Thymus (tissue), 11 donors: ENCODE measurements at regions not wholly inside any gene's neighbourhood (a gene's known extent, or its start where the extent isn't known, plus 50 kb on each side); places are given as distances from the start of the nearest gene placed in this dataset.
"Not testable (repeated sequence)": the region's sequence is repeated elsewhere in the genome, so short reads cannot be mapped to it uniquely, and the experiment has no call there.

Experiments used
- DNase-seq, 9 donors: peaks; one replicate each; pipeline ENCODE4 v3.0.0-alpha.2; 2013; ENCODE audit warnings: low spot score in 9 of 9, low read depth in 6 of 9, missing footprints in 1 of 9
- H3K27ac ChIP-seq, 2 donors: one replicate each; pipeline ENCODE4 v1.5.1; 2013; ENCODE audit warnings: control low read depth in 1 of 2, low read depth in 1 of 2, low read length in 1 of 2, mild to moderate bottlenecking in 1 of 2, moderate library complexity in 1 of 2
- H3K27me3 ChIP-seq, 2 donors: one replicate each; pipeline ENCODE4 v1.5.1; 2013; ENCODE audit warnings: low read length in 1 of 2; ENCODE audit not compliant: control insufficient read depth in 2 of 2, insufficient read depth in 1 of 2
- H3K36me3 ChIP-seq, 2 donors: one replicate each; pipeline ENCODE4 v1.5.1; 2013; ENCODE audit warnings: low read length in 1 of 2, mild to moderate bottlenecking in 1 of 2, moderate library complexity in 1 of 2; ENCODE audit not compliant: control insufficient read depth in 2 of 2, insufficient read depth in 2 of 2
- H3K4me1 ChIP-seq, 2 donors: one replicate each; pipeline ENCODE4 v1.5.1; 2013; ENCODE audit warnings: low read length in 2 of 2; ENCODE audit not compliant: control insufficient read depth in 2 of 2, insufficient read depth in 2 of 2
- H3K4me3 ChIP-seq, 2 donors: one replicate each; pipeline ENCODE4 v1.5.1; 2013; ENCODE audit warnings: low read length in 2 of 2, control low read depth in 1 of 2, mild to moderate bottlenecking in 1 of 2
- H3K9me3 ChIP-seq, 2 donors: one replicate each; pipeline ENCODE4 v1.5.1; 2013; ENCODE audit warnings: low read length in 1 of 2, mild to moderate bottlenecking in 1 of 2; ENCODE audit not compliant: control insufficient read depth in 2 of 2, insufficient read depth in 1 of 2
- WGBS: extraction: QIAGEN DNeasy Blood & Tissue Kit; methylation state at CpG from one replicate; pipeline ENCODE4 v1.1.7; 2013; 5-methylcytosine and 5-hydroxymethylcytosine counted together
- donor health status: healthy.

DNA sequence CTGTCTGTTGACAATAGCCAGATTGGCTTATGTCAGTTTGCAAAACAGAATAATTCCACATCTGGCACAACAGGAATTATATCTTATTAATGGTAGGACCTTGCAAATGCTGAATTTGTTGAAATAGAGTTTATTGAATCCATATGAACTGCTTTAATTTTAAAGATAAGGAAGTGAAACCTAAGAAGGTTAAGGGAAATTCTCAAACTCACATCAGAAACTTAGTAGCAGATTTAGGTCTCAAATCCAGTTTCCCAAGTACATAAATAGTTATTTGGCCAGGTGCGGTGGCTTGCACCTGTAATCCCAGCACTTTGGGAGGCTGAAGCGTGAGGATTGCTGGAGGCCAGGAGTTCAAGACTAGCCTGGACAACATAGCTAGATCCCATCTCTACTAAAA, 117.1 kb downstream of the HNRNPD start:
- Histone ChIP-seq H3K27me3 (no peaks in the 10 kb centered on the region), H3K4me1 (no peaks in the 10 kb centered on the region), H3K27ac (no peak overlapping the region), H3K36me3 (no peaks in the 10 kb centered on the region), H3K9me3 (no peaks in the 10 kb centered on the region), H3K4me3 (no peak overlapping the region)
- WGBS: 95% methylated on average over 2 of the region's 2 CpGs
- no peak for DNase-seq

DNA sequence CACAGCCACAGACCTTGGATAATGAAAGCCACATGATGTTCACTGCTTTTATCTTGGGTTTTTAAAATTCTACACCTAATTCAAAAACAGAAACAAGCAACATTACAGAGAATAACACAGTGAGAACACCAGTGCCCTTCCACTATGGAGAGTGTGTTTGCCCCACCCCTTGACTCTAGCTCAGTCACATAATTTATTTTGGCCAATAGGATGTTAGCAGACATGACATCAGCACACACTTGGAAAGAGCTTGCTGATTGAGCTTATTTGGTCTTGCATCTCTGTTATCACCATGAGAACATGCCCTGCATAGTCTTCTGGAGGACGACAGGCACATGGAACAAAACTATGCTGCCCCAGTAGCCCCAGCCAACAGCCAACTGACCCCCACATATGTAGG, 118.1 kb downstream of the HNRNPD start:
- no peak for DNase-seq
- no peaks in the 10 kb centered on the region for H3K27me3 ChIP-seq
- H3K9me3 ChIP-seq: no peaks in the 10 kb centered on the region
- WGBS: 98% methylated on average over 1 of the region's 1 CpG
- H3K36me3 ChIP-seq: no peaks in the 10 kb centered on the region
- no peak overlapping the region for H3K27ac ChIP-seq
- no peaks in the 10 kb centered on the region for H3K4me1 ChIP-seq
- no peak overlapping the region for H3K4me3 ChIP-seq

DNA sequence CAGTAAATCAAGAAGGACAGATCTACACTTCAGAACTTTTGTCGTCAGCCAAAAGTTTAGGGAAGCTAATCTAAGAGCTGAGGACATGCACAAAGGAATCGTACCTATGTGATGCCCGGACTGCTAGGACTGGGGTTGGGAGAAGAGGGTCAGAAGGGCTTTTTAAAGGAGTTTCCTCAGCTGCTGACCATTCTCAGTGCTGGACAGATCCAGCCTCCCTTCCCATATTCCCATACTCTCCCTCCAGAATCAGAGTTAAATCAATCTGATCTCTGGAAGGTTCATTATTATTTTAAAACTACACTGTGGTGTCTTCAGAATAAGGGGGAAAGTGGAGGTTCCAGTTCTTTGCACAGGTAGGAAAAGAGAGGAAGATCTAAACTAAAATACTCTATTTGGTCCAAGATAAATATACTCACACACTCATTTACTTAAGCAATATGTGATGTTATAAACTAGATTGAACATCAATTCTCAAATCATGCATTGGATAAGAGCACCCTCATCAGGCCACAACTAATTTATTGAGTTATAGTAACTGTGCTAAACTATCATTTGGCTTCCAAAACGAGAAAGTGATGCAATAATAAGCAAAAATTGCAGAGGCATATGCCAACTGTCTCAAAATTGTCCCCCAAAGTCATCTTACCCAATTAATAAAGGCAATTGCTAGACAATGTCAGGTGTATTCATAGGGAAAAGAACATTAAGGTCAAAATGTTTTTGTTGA, 124.7 kb downstream of the HNRNPD start:
- no peaks in the 10 kb centered on the region for H3K27me3 ChIP-seq
- no peak overlapping the region for H3K27ac ChIP-seq
- no peaks in the 10 kb centered on the region for H3K36me3 ChIP-seq
- no peaks in the 10 kb centered on the region for H3K4me1 ChIP-seq
- H3K4me3 ChIP-seq: no peak overlapping the region
- H3K9me3 ChIP-seq: no peaks in the 10 kb centered on the region
- WGBS: 78% methylated on average over 4 of the region's 4 CpGs
- no peak for DNase-seq

DNA sequence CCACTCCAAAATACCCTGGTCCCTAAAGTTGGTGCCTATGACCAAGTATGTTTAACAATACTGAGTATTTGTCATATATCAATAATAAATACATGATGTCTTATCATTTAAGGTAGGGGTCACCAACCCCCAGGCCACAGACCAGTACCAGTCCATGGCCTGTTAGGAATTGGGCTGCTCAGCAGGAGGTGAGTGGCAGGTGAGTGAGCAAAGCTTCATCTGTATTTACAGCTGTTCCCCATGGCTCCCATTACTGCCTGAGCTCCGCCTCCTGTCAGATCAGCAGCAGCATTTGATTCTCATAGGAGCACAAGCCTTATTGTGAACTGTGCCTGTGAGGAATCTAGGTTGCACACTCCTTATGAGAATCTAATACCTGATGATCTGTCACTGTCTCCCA, 126.2 kb downstream of the HNRNPD start:
- H3K27me3 ChIP-seq: no peaks in the 10 kb centered on the region
- no peaks in the 10 kb centered on the region for H3K4me1 ChIP-seq
- no peaks in the 10 kb centered on the region for H3K9me3 ChIP-seq
- H3K27ac ChIP-seq: no peak overlapping the region
- 95% methylated on average over 1 of the region's 1 CpG for WGBS
- H3K36me3 ChIP-seq: no peaks in the 10 kb centered on the region
- H3K4me3 ChIP-seq: no peak overlapping the region
- DNase-seq: no peak

DNA sequence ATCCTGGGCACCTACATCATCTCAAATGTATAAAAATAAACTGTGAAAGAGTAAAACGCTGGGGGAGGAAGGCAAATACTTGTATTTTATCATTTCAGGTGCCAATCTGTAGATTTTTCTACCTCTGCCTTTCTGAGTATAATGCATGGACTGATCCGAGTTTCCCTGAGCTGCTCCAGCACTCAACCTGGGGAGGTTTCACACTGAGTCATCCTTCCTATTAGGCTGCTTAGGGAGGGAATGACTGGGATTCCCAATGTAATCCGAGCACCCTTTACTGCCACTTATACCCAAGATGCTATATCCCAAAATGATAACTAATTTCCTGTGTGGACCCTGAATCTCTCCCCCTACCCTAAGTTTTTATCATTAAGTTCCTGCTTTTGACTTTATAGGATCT, 126.6 kb downstream of the HNRNPD start:
- no peaks in the 10 kb centered on the region for H3K9me3 ChIP-seq
- no peaks in the 10 kb centered on the region for H3K36me3 ChIP-seq
- H3K27me3 ChIP-seq: no peaks in the 10 kb centered on the region
- WGBS: 86% methylated on average over 3 of the region's 3 CpGs
- no peak for DNase-seq
- H3K4me1 ChIP-seq: no peaks in the 10 kb centered on the region
- H3K4me3 ChIP-seq: no peak overlapping the region
- H3K27ac ChIP-seq: no peak overlapping the region

DNA sequence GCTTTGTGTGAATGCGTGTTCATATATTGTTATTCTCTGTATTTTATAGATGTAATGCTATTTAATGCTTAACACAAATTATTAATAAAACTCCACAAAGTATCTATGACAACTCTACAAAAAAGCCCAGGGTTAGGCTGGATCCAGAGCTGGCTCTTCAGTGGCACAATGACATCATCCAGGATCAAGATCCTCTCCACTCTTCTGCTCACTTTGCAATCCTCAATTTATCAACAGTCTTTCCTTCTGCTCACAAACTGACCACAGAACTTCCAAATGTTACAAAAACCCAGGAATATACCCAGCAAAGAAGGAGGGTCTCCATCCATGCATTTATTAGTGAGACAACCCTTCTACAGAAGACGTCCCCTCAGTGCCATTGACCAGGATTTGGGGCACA, 132.3 kb downstream of the HNRNPD start:
- H3K36me3 ChIP-seq: no peaks in the 10 kb centered on the region
- no peak for DNase-seq
- H3K4me3 ChIP-seq: no peak overlapping the region
- H3K27me3 ChIP-seq: no peaks in the 10 kb centered on the region
- no peaks in the 10 kb centered on the region for H3K9me3 ChIP-seq
- no peaks in the 10 kb centered on the region for H3K4me1 ChIP-seq
- WGBS: 95% methylated on average over 2 of the region's 2 CpGs
- no peak overlapping the region for H3K27ac ChIP-seq

DNA sequence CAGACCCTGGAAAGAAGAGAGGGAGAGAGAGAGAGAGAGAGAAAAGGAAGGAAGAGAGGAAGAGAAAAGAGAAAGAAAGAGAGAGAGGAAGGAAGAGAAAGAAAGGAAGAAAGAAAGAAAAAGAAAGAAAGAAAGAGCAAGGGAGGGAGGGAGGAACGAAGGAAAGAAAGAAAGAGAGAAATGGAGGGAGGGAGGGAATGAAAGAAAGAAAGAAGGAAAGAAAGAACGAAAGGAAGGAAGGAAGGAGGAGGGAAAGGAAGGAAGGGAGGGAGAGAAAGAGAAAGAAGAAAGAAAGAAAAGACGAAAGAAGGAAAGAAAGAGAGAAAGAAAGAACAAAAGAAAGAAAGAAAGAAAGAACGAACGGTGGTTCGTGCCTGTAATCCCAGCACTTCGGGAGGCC, 133.4 kb downstream of the HNRNPD start:
- WGBS: 96% methylated on average over 7 of the region's 7 CpGs
- H3K4me3 ChIP-seq: no peak overlapping the region

DNA sequence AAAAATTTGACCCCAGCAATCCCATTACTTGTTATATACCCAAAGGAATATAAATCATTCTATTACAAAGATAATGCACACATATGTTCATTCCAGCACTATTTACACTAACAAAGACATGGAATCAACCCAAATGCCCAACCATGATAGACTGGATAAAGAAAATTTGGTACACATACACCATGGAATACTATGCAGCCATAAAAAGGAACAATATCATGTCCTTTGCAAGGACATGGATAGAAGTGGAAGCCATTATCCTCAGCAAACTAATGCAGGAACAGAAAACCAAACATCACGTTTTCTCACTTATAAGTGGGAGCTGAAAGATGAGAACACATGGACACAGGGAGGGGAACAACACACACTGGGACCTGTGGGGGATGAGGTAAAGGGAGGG, 136.6 kb downstream of the HNRNPD start:
- not testable (repeated sequence) for H3K36me3 ChIP-seq, H3K27ac ChIP-seq, H3K27me3 ChIP-seq, H3K4me3 ChIP-seq, DNase-seq, H3K9me3 ChIP-seq, H3K4me1 ChIP-seq
- 95% methylated on average over 1 of the region's 1 CpG for WGBS

More for the DNA sequence above, 133.4 kb downstream of the HNRNPD start:
- no peak overlapping the region for H3K27ac ChIP-seq
- no peaks in the 10 kb centered on the region for H3K36me3 ChIP-seq
- H3K9me3 ChIP-seq: no peaks in the 10 kb centered on the region
- DNase-seq: no peak
- H3K4me1 ChIP-seq: no peaks in the 10 kb centered on the region
- no peaks in the 10 kb centered on the region for H3K27me3 ChIP-seq

DNA sequence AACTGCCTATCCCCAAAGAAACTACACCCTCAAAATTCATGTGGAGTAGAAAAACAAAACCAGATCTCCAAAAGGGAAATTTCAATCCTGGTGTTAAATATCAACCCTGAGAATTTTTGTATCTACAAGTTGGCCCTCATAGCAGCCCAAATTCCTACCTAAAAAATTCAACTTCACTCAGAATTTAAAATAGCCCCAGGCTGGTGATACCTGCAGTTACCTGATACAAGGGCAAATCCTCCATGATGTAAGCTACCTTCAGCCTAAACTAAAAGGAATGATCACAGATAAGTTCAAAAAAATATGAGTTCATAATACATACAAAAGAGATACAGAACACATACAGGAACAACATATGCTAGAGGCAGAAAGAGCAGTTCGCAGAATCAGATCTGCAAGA, 138.4 kb downstream of the HNRNPD start:
- H3K9me3 ChIP-seq: no peaks in the 10 kb centered on the region

More for the DNA sequence above, 138.4 kb downstream of the HNRNPD start:
- H3K27me3 ChIP-seq: peaks cover 0 to 2% of the 10 kb centered on the region in 2 donors
- WGBS: 64% methylated on average over 1 of the region's 1 CpG
- H3K36me3 ChIP-seq: no peaks in the 10 kb centered on the region
- no peak for DNase-seq
- H3K4me1 ChIP-seq: no peaks in the 10 kb centered on the region
- no peak overlapping the region for H3K4me3 ChIP-seq
- no peak overlapping the region for H3K27ac ChIP-seq
